ENCODE measurements at regions not wholly inside any gene's neighbourhood (a gene's known extent, or its start where the extent isn't known, plus 50 kb on each side); places are given as distances from the start of the nearest gene placed in this dataset.

- TF ChIP-seq EP300 (IDR thresholded peaks at IDR 0.05) = no peak
- TF ChIP-seq CTCF (IDR thresholded peaks at IDR 0.05) = no peak
- no peak for TF ChIP-seq POLR2A (IDR thresholded peaks at IDR 0.05)
Observed at GRCh38 chr7:142620402-142620801, 128.9 kb upstream of the PRSS1 start.

All from tibial nerve (tissue), 4 donors.